Testis (tissue), 2 donors: ENCODE measurements at regions not wholly inside any gene's neighbourhood (a gene's known extent, or its start where the extent isn't known, plus 50 kb on each side); places are given as distances from the start of the nearest gene placed in this dataset.

Experiments used
- POLR2A ChIP-seq: fragments of 450-650 bp; IDR thresholded peaks from one replicate; pipeline ENCODE4 v1.6.1; 2017; ENCODE audit warnings: antibody characterized with exemption, mild to moderate bottlenecking, moderate library complexity
- TF ChIP-seq, protein P1 (sequence below), 3 experiments: fragments of 450-650 bp in 2 of 3; fragments of 200-600 bp in 1 of 3; sonication (generic) in 1 of 3; IDR thresholded peaks; one replicate each; pipeline ENCODE4 v1.5.1; 2016 to 2019; ENCODE audit warnings: antibody characterized with exemption in 3 of 3, mild to moderate bottlenecking in 2 of 3, moderate library complexity in 1 of 3

DNA sequence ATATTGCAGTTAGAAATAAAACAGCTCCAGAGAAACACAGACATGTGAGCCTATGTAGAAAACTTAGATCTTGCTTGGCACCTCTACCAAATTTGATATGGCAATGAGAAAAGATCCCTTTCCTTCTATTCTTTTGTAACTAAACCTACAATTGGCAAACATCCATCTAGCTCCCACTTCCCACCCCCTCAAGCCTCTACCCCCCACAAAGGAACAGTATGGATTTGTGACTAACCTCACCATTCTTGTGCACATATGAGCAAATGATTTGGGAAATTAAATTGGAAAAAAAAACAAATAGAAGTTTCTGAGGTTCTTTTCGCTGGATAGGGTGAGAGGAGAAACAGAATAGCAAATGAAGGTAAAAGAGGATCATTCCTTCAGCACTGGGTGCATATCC is 85.8 kb upstream of the TIAM2 start:
- TF ChIP-seq, protein P1, sequence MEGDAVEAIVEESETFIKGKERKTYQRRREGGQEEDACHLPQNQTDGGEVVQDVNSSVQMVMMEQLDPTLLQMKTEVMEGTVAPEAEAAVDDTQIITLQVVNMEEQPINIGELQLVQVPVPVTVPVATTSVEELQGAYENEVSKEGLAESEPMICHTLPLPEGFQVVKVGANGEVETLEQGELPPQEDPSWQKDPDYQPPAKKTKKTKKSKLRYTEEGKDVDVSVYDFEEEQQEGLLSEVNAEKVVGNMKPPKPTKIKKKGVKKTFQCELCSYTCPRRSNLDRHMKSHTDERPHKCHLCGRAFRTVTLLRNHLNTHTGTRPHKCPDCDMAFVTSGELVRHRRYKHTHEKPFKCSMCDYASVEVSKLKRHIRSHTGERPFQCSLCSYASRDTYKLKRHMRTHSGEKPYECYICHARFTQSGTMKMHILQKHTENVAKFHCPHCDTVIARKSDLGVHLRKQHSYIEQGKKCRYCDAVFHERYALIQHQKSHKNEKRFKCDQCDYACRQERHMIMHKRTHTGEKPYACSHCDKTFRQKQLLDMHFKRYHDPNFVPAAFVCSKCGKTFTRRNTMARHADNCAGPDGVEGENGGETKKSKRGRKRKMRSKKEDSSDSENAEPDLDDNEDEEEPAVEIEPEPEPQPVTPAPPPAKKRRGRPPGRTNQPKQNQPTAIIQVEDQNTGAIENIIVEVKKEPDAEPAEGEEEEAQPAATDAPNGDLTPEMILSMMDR (IDR thresholded peaks at IDR 0.05) = no peak
- no peak for TF ChIP-seq POLR2A
